ENCODE measurements at regions not wholly inside any gene's neighbourhood (a gene's known extent, or its start where the extent isn't known, plus 50 kb on each side); places are given as distances from the start of the nearest gene placed in this dataset.

DNA sequence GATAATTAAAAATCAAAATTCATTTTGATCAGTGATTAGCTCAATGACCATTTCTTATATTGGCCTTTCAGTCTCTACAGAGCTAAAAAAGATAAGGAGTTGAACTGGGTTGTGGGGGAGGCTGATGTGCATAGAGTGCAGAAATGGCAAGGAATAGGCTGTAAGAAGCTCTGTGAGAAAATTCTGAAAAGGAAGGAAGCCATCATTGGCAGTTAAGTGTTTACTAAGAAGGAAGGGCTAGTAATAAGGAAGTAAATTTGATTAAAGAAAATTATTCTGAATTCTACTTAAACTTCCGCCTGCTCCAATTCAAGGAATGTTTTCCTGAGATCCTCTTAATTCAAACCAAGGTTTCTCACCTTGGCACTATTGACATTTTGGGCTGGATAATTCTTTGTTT is 187.5 kb downstream of the MZT1 start:
- ChIA-PET POLR2A (no interaction called here), CTCF (ENCODE audit: low intra/inter-chr PET ratio, low total read pairs) (no interaction called here)
- no peak for DNase-seq (ENCODE audit: low spot score)
- Histone ChIP-seq H3K4me3 (replicated peaks in 1 of 3; ENCODE audit: insufficient read depth in 1 of 3, low read depth in 2 of 3, low read length in 3 of 3) (no peak overlapping the region), H4K20me1 (ENCODE audit: insufficient read depth, low read length) (no peaks in the 10 kb centered on the region), H3K4me2 (ENCODE audit: low read depth, low read length) (no peak overlapping the region), H3K9ac (ENCODE audit: insufficient read depth, low read depth, low read length) (no peak overlapping the region), H3K27me3 (ENCODE audit: control insufficient read depth in 1 of 2, insufficient read depth in 2 of 2, low read length in 2 of 2) (no peaks in the 10 kb centered on the region), H3K9me3 (ENCODE audit: low read length) (no peaks in the 10 kb centered on the region), H3K4me1 (ENCODE audit: insufficient read depth, low read length) (peaks cover 58% of the 10 kb centered on the region), H3K79me2 (ENCODE audit: insufficient read depth, low read length) (no peaks in the 10 kb centered on the region), H2AFZ (ENCODE audit: low read length) (no peak overlapping the region), H3K36me3 (replicated peaks in 1 of 2; ENCODE audit: control insufficient read depth in 1 of 2, insufficient read depth in 2 of 2, low read length in 2 of 2) (no peaks in the 10 kb centered on the region), H3K27ac (ENCODE audit: extremely low read length, insufficient read depth, low read length) (no peak overlapping the region)
- no TSS peak for BruUV-seq (replicated peaks)
- 97% methylated on average over 1 of the region's 1 CpG for WGBS (ENCODE audit: low lambda C conversion rate)
- ATAC-seq = no peak
- FAIRE-seq = no peak
- in situ Hi-C loops (cut with HindIII; ENCODE audit: extremely low pct_ligation_motif_present, low pct_unique_long_range_greater_than_20kb) = no loop called here
- no peak for TF ChIP-seq TOPORS (CRISPR knock-in tag; IDR thresholded peaks at IDR 0.05)
- TF ChIP-seq, protein P1, sequence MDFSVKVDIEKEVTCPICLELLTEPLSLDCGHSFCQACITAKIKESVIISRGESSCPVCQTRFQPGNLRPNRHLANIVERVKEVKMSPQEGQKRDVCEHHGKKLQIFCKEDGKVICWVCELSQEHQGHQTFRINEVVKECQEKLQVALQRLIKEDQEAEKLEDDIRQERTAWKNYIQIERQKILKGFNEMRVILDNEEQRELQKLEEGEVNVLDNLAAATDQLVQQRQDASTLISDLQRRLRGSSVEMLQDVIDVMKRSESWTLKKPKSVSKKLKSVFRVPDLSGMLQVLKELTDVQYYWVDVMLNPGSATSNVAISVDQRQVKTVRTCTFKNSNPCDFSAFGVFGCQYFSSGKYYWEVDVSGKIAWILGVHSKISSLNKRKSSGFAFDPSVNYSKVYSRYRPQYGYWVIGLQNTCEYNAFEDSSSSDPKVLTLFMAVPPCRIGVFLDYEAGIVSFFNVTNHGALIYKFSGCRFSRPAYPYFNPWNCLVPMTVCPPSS (IDR thresholded peaks at IDR 0.05) = no peak
- TF ChIP-seq ADNP (CRISPR knock-in tag; IDR thresholded peaks at IDR 0.05) = no peak
- TF ChIP-seq ZNF550 (CRISPR knock-in tag; IDR thresholded peaks at IDR 0.05; ENCODE audit: borderline replicate concordance) = no peak
- TF ChIP-seq, protein P2, sequence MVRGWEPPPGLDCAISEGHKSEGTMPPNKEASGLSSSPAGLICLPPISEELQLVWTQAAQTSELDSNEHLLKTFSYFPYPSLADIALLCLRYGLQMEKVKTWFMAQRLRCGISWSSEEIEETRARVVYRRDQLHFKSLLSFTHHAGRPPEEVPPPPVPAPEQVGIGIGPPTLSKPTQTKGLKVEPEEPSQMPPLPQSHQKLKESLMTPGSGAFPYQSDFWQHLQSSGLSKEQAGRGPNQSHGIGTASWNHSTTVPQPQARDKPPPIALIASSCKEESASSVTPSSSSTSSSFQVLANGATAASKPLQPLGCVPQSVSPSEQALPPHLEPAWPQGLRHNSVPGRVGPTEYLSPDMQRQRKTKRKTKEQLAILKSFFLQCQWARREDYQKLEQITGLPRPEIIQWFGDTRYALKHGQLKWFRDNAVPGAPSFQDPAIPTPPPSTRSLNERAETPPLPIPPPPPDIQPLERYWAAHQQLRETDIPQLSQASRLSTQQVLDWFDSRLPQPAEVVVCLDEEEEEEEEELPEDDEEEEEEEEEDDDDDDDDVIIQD (CRISPR knock-in tag; IDR thresholded peaks at IDR 0.05; ENCODE audit: low read depth) = no peak
- TF ChIP-seq, protein P3, sequence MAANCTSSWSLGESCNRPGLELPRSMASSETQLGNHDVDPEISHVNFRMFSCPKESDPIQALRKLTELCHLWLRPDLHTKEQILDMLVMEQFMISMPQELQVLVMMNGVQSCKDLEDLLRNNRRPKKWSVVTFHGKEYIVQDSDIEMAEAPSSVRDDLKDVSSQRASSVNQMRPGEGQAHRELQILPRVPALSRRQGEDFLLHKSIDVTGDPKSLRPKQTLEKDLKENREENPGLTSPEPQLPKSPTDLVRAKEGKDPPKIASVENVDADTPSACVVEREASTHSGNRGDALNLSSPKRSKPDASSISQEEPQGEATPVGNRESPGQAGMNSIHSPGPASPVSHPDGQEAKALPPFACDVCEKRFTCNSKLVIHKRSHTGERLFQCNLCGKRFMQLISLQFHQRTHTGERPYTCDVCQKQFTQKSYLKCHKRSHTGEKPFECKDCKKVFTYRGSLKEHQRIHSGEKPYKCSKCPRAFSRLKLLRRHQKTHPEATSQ (CRISPR knock-in tag; IDR thresholded peaks at IDR 0.05; ENCODE audit: borderline replicate concordance) = no peak
- TF ChIP-seq TCF12 (IDR thresholded peaks at IDR 0.05) = no peak
- TF ChIP-seq TCF12 (CRISPR knock-in tag; IDR thresholded peaks at IDR 0.05) = no peak
- no peak for TF ChIP-seq ZNF335 (CRISPR knock-in tag; IDR thresholded peaks at IDR 0.05)
- TF ChIP-seq KAT8 (CRISPR knock-in tag; IDR thresholded peaks at IDR 0.05) = no peak
- TF ChIP-seq ESRRA (CRISPR knock-in tag; IDR thresholded peaks at IDR 0.05; ENCODE audit: low read depth) = no peak
- TF ChIP-seq PRPF4 (IDR thresholded peaks at IDR 0.05; ENCODE audit: low read depth, low read length, poor library complexity, severe bottlenecking) = no peak
- no peak for TF ChIP-seq ZBTB7B (CRISPR knock-in tag; IDR thresholded peaks at IDR 0.05)
- TF ChIP-seq ZNF773 (CRISPR knock-in tag; IDR thresholded peaks at IDR 0.05; ENCODE audit: borderline replicate concordance) = no peak
- TF ChIP-seq ZNF713 (CRISPR knock-in tag; IDR thresholded peaks at IDR 0.05) = no peak
- TF ChIP-seq, protein P4, sequence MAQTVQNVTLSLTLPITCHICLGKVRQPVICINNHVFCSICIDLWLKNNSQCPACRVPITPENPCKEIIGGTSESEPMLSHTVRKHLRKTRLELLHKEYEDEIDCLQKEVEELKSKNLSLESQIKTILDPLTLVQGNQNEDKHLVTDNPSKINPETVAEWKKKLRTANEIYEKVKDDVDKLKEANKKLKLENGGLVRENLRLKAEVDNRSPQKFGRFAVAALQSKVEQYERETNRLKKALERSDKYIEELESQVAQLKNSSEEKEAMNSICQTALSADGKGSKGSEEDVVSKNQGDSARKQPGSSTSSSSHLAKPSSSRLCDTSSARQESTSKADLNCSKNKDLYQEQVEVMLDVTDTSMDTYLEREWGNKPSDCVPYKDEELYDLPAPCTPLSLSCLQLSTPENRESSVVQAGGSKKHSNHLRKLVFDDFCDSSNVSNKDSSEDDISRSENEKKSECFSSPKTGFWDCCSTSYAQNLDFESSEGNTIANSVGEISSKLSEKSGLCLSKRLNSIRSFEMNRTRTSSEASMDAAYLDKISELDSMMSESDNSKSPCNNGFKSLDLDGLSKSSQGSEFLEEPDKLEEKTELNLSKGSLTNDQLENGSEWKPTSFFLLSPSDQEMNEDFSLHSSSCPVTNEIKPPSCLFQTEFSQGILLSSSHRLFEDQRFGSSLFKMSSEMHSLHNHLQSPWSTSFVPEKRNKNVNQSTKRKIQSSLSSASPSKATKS (CRISPR knock-in tag; IDR thresholded peaks at IDR 0.05) = no peak
- TF ChIP-seq ZNF605 (CRISPR knock-in tag; IDR thresholded peaks at IDR 0.05) = no peak
- TF ChIP-seq, protein P5, sequence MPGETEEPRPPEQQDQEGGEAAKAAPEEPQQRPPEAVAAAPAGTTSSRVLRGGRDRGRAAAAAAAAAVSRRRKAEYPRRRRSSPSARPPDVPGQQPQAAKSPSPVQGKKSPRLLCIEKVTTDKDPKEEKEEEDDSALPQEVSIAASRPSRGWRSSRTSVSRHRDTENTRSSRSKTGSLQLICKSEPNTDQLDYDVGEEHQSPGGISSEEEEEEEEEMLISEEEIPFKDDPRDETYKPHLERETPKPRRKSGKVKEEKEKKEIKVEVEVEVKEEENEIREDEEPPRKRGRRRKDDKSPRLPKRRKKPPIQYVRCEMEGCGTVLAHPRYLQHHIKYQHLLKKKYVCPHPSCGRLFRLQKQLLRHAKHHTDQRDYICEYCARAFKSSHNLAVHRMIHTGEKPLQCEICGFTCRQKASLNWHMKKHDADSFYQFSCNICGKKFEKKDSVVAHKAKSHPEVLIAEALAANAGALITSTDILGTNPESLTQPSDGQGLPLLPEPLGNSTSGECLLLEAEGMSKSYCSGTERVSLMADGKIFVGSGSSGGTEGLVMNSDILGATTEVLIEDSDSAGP (CRISPR knock-in tag; IDR thresholded peaks at IDR 0.05; ENCODE audit: borderline replicate concordance) = no peak
- intact Hi-C loops (cut with micrococcal nuclease; ENCODE audit: unreplicated experiment) = loop anchor here (10.0 kb wide), 1 partner anchor 145 kb away; no protein-coding TSS in a partner anchor
